ENCODE measurements at regions not wholly inside any gene's neighbourhood (a gene's known extent, or its start where the extent isn't known, plus 50 kb on each side); places are given as distances from the start of the nearest gene placed in this dataset.

- CTCF ChIA-PET = no interaction called here
- Histone ChIP-seq H2AFZ (ENCODE audit: control insufficient read depth, low read depth, low read length) (no peak overlapping the region), H3K4me2 (ENCODE audit: control insufficient read depth, insufficient read depth) (no peak overlapping the region), H4K20me1 (ENCODE audit: control insufficient read depth, insufficient read depth) (no peaks in the 10 kb centered on the region), H3K27ac (ENCODE audit: control insufficient read depth, insufficient read depth) (no peak overlapping the region), H3K36me3 (ENCODE audit: control insufficient read depth in 2 of 2, insufficient read depth in 2 of 2, low read length in 1 of 2) (no peaks in the 10 kb centered on the region), H3K9me3 (replicated peaks; ENCODE audit: control insufficient read depth, insufficient read depth, low read length) (no peaks in the 10 kb centered on the region), H3K4me1 (ENCODE audit: control insufficient read depth, insufficient read depth, low read length) (no peaks in the 10 kb centered on the region), H3K27me3 (replicated peaks in 1 of 2; ENCODE audit: control insufficient read depth in 2 of 2, insufficient read depth in 2 of 2, low read length in 1 of 2) (no peaks in the 10 kb centered on the region), H3K9ac (ENCODE audit: control insufficient read depth, insufficient read depth, low read length) (no peak overlapping the region), H3K79me2 (ENCODE audit: control insufficient read depth, insufficient read depth, low read length) (no peaks in the 10 kb centered on the region), H3K4me3 (no peak overlapping the region)
- FAIRE-seq (no peak), DNase-seq (ENCODE audit: low read depth, low spot score) (no peak), ATAC-seq (no peak; the same call in 2 of the 3 replicates)
- intact Hi-C loops (cut with micrococcal nuclease; ENCODE audit: unreplicated experiment) (no loop called here), in situ Hi-C loops (cut with MboI) (no loop called here)
- POLR2A ChIA-PET = no interaction called here
- RAD21 ChIA-PET (ENCODE audit: unreplicated experiment) = no interaction called here
- TF ChIP-seq BHLHE40 (IDR thresholded peaks at IDR 0.05; ENCODE audit: borderline replicate concordance in 1 of 2, low read depth in 2 of 2, low read length in 1 of 2) (no peak), ATF7 (IDR thresholded peaks at IDR 0.05; ENCODE audit: low read depth) (no peak), SUZ12 (IDR thresholded peaks at IDR 0.05; ENCODE audit: unreplicated experiment) (no peak), NFXL1 (IDR thresholded peaks at IDR 0.05; ENCODE audit: borderline replicate concordance) (no peak), PBX3 (IDR thresholded peaks at IDR 0.05; ENCODE audit: insufficient replicate concordance, low read depth, low read length) (no peak)
- BruUV-seq (replicated peaks) = no TSS peak
- SMC1A ChIA-PET (ENCODE audit: uncharacterized antibody, unreplicated experiment) = interaction anchor here (0.9 kb wide), 1 partner anchor 23 kb away, joined by 3 read pairs; no protein-coding TSS in a partner anchor
- 19% methylated on average over 5 of the region's 5 CpGs for WGBS (ENCODE audit: insufficient coverage, insufficient replicate concordance, low lambda C conversion rate, missing lambda C conversion rate)
Measured at GRCh38 chr10:81216949-81217348, 658.0 kb upstream of the NRG3 start.

- no peak overlapping the region for H3K27ac ChIP-seq (ENCODE audit: control insufficient read depth, insufficient read depth)
- no peaks in the 10 kb centered on the region for H4K20me1 ChIP-seq (ENCODE audit: control insufficient read depth, insufficient read depth)
- FAIRE-seq = no peak
- ChIA-PET CTCF (no interaction called here), RAD21 (ENCODE audit: unreplicated experiment) (no interaction called here), POLR2A (interaction anchor here (1.0 kb wide), 1 partner anchor 9 kb away, joined by 3 read pairs; no protein-coding TSS in a partner anchor), SMC1A (ENCODE audit: uncharacterized antibody, unreplicated experiment) (no interaction called here)
- no peak overlapping the region for H2AFZ ChIP-seq (ENCODE audit: control insufficient read depth, low read depth, low read length)
- no peaks in the 10 kb centered on the region for H3K27me3 ChIP-seq (replicated peaks in 1 of 2; ENCODE audit: control insufficient read depth in 2 of 2, insufficient read depth in 2 of 2, low read length in 1 of 2)
- 26% methylated on average over 4 of the region's 4 CpGs for WGBS (ENCODE audit: insufficient coverage, insufficient replicate concordance, low lambda C conversion rate, missing lambda C conversion rate)
- no peaks in the 10 kb centered on the region for H3K79me2 ChIP-seq (ENCODE audit: control insufficient read depth, insufficient read depth, low read length)
- H3K4me1 ChIP-seq (ENCODE audit: control insufficient read depth, insufficient read depth, low read length) = no peaks in the 10 kb centered on the region
- H3K9me3 ChIP-seq (replicated peaks; ENCODE audit: control insufficient read depth, insufficient read depth, low read length) = no peaks in the 10 kb centered on the region
- H3K36me3 ChIP-seq (ENCODE audit: control insufficient read depth in 2 of 2, insufficient read depth in 2 of 2, low read length in 1 of 2) = no peaks in the 10 kb centered on the region
- no peak for DNase-seq (ENCODE audit: low read depth, low spot score)
- H3K4me3 ChIP-seq = no peak overlapping the region
- no peak overlapping the region for H3K9ac ChIP-seq (ENCODE audit: control insufficient read depth, insufficient read depth, low read length)
- ATAC-seq = no peak
- no TSS peak for BruUV-seq (replicated peaks)
- H3K4me2 ChIP-seq (ENCODE audit: control insufficient read depth, insufficient read depth) = no peak overlapping the region
- intact Hi-C loops (cut with micrococcal nuclease; ENCODE audit: unreplicated experiment) = no loop called here
- in situ Hi-C loops (cut with MboI) = no loop called here
- TF ChIP-seq ZNF24 (IDR thresholded peaks at IDR 0.05) (no peak), POU2F2 (IDR thresholded peaks at IDR 0.05; ENCODE audit: borderline replicate concordance, low read depth, low read length) (no peak), EGR1 (IDR thresholded peaks at IDR 0.05; ENCODE audit: borderline replicate concordance in 1 of 2, low read depth in 2 of 2, low read length in 2 of 2) (no peak), CHD2 (IDR thresholded peaks at IDR 0.05; ENCODE audit: borderline replicate concordance, low read depth, low read length) (no peak), NR2C1 (IDR thresholded peaks at IDR 0.05) (no peak), IKZF2 (IDR thresholded peaks at IDR 0.05) (no peak), E2F8 (IDR thresholded peaks at IDR 0.05; ENCODE audit: low read depth, partially characterized antibody) (no peak), ZZZ3 (IDR thresholded peaks at IDR 0.05; ENCODE audit: control insufficient read depth, insufficient read length, low read depth) (no peak), SMAD5 (IDR thresholded peaks at IDR 0.05; ENCODE audit: low read depth) (no peak), EP300 (IDR thresholded peaks at IDR 0.05; ENCODE audit: borderline replicate concordance in 1 of 2, control insufficient read depth in 1 of 2, low read depth in 2 of 2, low read length in 2 of 2) (no peak)
Measured at GRCh38 chr10:81218307-81218706, 656.7 kb upstream of the NRG3 start.
